Effector memory CD8-positive, alpha-beta T cell (primary cell): ENCODE measurements at regions not wholly inside any gene's neighbourhood (a gene's known extent, or its start where the extent isn't known, plus 50 kb on each side); places are given as distances from the start of the nearest gene placed in this dataset.

Source experiments
- ATAC-seq: fragments of 150-1000 bp; cut with Tn5 transposase; replicated peaks from 2 replicates; pipeline ENCODE4 v1.10.0; 2021; ENCODE audit warnings: mild to moderate bottlenecking, moderate library complexity
- DNase-seq, 3 experiments: peaks; one replicate each; pipeline ENCODE4 v3.0.0; 2021
- H3K27ac Mint-ChIP-seq, 2 donors: one replicate each; pipeline ENCODE4 v1.8.0; 2022; ENCODE audit warnings: mild to moderate bottlenecking in 2 of 2, mixed read lengths in 2 of 2, moderate library complexity in 2 of 2
- H3K27me3 Mint-ChIP-seq, 2 donors: one replicate each; pipeline ENCODE4 v1.8.0; 2022; ENCODE audit warnings: mixed read lengths in 2 of 2
- H3K36me3 Mint-ChIP-seq: one replicate; pipeline ENCODE4 v1.8.0; 2022; ENCODE audit warnings: mild to moderate bottlenecking, moderate library complexity, mixed read lengths; ENCODE audit not compliant: insufficient read depth
- H3K4me1 Mint-ChIP-seq, 2 donors: one replicate each; pipeline ENCODE4 v1.8.0; 2022; ENCODE audit warnings: low read depth in 2 of 2, mixed read lengths in 2 of 2
- H3K4me3 Mint-ChIP-seq, 2 donors: one replicate each; pipeline ENCODE4 v1.8.0; 2022; ENCODE audit warnings: mild to moderate bottlenecking in 2 of 2, mixed read lengths in 2 of 2, moderate library complexity in 2 of 2
- H3K9me3 Mint-ChIP-seq, 2 donors: one replicate each; pipeline ENCODE4 v1.8.0; 2022; ENCODE audit warnings: mixed read lengths in 2 of 2

- DNase-seq (no peak), ATAC-seq (no peak)
- no peaks in the 10 kb centered on the region for H3K4me1 Mint-ChIP-seq
- no peak overlapping the region for H3K27ac Mint-ChIP-seq
- H3K4me3 Mint-ChIP-seq, result no peak overlapping the region
- H3K36me3 Mint-ChIP-seq, result peaks cover 3% of the 10 kb centered on the region
- no peaks in the 10 kb centered on the region for H3K27me3 Mint-ChIP-seq
- H3K9me3 Mint-ChIP-seq, result peaks cover 3 to 6% of the 10 kb centered on the region in 2 donors
These were observed 1019.7 kb upstream of the LRRN3 start for GRCh38 chr7:110071192-110071591.

- ATAC-seq, result no peak
- no peak overlapping the region for H3K27ac Mint-ChIP-seq
- H3K9me3 Mint-ChIP-seq, result peaks cover 3 to 13% of the 10 kb centered on the region in 2 donors
These were observed 1015.5 kb upstream of the LRRN3 start for GRCh38 chr7:110075450-110075849.

GRCh38 chr7:110076194-110076593 is 1014.7 kb upstream of the LRRN3 start:
- Mint-ChIP-seq H3K27me3 (no peaks in the 10 kb centered on the region), H3K4me3 (no peak overlapping the region), H3K9me3 (peaks cover 6 to 13% of the 10 kb centered on the region in 2 donors), H3K4me1 (no peaks in the 10 kb centered on the region), H3K27ac (no peak overlapping the region), H3K36me3 (peaks cover 3% of the 10 kb centered on the region)
- ATAC-seq (no peak), DNase-seq (no peak)

More at GRCh38 chr7:110075450-110075849, 1015.5 kb upstream of the LRRN3 start:
- Mint-ChIP-seq H3K4me3 (no peak overlapping the region), H3K36me3 (peaks cover 3% of the 10 kb centered on the region), H3K4me1 (no peaks in the 10 kb centered on the region), H3K27me3 (no peaks in the 10 kb centered on the region)
- no peak for DNase-seq

- H3K27ac Mint-ChIP-seq, result no peak overlapping the region
- no peak for ATAC-seq
- no peak for DNase-seq
- no peaks in the 10 kb centered on the region for H3K27me3 Mint-ChIP-seq
- no peak overlapping the region for H3K4me3 Mint-ChIP-seq
- no peaks in the 10 kb centered on the region for H3K4me1 Mint-ChIP-seq
- no peaks in the 10 kb centered on the region for H3K36me3 Mint-ChIP-seq
- H3K9me3 Mint-ChIP-seq, result peaks cover 0 to 4% of the 10 kb centered on the region in 2 donors
These were observed 1006.6 kb upstream of the LRRN3 start for GRCh38 chr7:110084181-110084807.

- Mint-ChIP-seq H3K4me3 (no peak overlapping the region), H3K27ac (no peak overlapping the region), H3K27me3 (no peaks in the 10 kb centered on the region), H3K9me3 (peaks cover 0 to 4% of the 10 kb centered on the region in 2 donors), H3K36me3 (no peaks in the 10 kb centered on the region), H3K4me1 (no peaks in the 10 kb centered on the region)
- ATAC-seq, result no peak
- DNase-seq, result no peak
These were observed 1000.7 kb upstream of the LRRN3 start for GRCh38 chr7:110090110-110090820.

GRCh38 chr7:110095372-110096052 is 995.4 kb upstream of the LRRN3 start:
- H3K36me3 Mint-ChIP-seq, result no peaks in the 10 kb centered on the region
- H3K27me3 Mint-ChIP-seq, result no peaks in the 10 kb centered on the region
- DNase-seq (no peak), ATAC-seq (no peak)
- H3K4me3 Mint-ChIP-seq, result no peak overlapping the region
- peaks cover 5% of the 10 kb centered on the region in 2 donors for H3K9me3 Mint-ChIP-seq
- H3K27ac Mint-ChIP-seq, result no peak overlapping the region
- no peaks in the 10 kb centered on the region for H3K4me1 Mint-ChIP-seq

- H3K27me3 Mint-ChIP-seq, result no peaks in the 10 kb centered on the region
- ATAC-seq, result no peak
These were observed 986.7 kb upstream of the LRRN3 start for GRCh38 chr7:110104243-110104642.

GRCh38 chr7:110105307-110105706 is 985.6 kb upstream of the LRRN3 start:
- no peak overlapping the region for H3K27ac Mint-ChIP-seq
- no peaks in the 10 kb centered on the region for H3K27me3 Mint-ChIP-seq
- H3K4me3 Mint-ChIP-seq, result no peak overlapping the region
- peaks cover 1 to 12% of the 10 kb centered on the region in 2 donors for H3K9me3 Mint-ChIP-seq
- no peaks in the 10 kb centered on the region for H3K36me3 Mint-ChIP-seq
- no peak for ATAC-seq
- no peaks in the 10 kb centered on the region for H3K4me1 Mint-ChIP-seq
- DNase-seq, result no peak

More at GRCh38 chr7:110104243-110104642, 986.7 kb upstream of the LRRN3 start:
- H3K4me3 Mint-ChIP-seq, result no peak overlapping the region
- no peak for DNase-seq
- no peaks in the 10 kb centered on the region for H3K4me1 Mint-ChIP-seq
- no peak overlapping the region for H3K27ac Mint-ChIP-seq
- peaks cover 0 to 15% of the 10 kb centered on the region in 2 donors for H3K9me3 Mint-ChIP-seq
- no peaks in the 10 kb centered on the region for H3K36me3 Mint-ChIP-seq

- no peak overlapping the region for H3K27ac Mint-ChIP-seq
- H3K4me3 Mint-ChIP-seq, result no peak overlapping the region
- no peaks in the 10 kb centered on the region for H3K36me3 Mint-ChIP-seq
- DNase-seq (no peak), ATAC-seq (no peak)
- H3K27me3 Mint-ChIP-seq, result no peaks in the 10 kb centered on the region
- H3K4me1 Mint-ChIP-seq, result no peaks in the 10 kb centered on the region
- peaks cover 3 to 7% of the 10 kb centered on the region in 2 donors for H3K9me3 Mint-ChIP-seq
These were observed 985.1 kb upstream of the LRRN3 start for GRCh38 chr7:110105840-110106239.

GRCh38 chr7:110119883-110120581 is 970.9 kb upstream of the LRRN3 start:
- no peaks in the 10 kb centered on the region for H3K27me3 Mint-ChIP-seq
- H3K27ac Mint-ChIP-seq, result no peak overlapping the region
- DNase-seq, result no peak
- no peak for ATAC-seq
- peaks cover 12 to 23% of the 10 kb centered on the region in 2 donors for H3K9me3 Mint-ChIP-seq
- no peaks in the 10 kb centered on the region for H3K36me3 Mint-ChIP-seq
- no peaks in the 10 kb centered on the region for H3K4me1 Mint-ChIP-seq
- no peak overlapping the region for H3K4me3 Mint-ChIP-seq

GRCh38 chr7:110129159-110129558 is 961.8 kb upstream of the LRRN3 start:
- ATAC-seq, result no peak
- H3K36me3 Mint-ChIP-seq, result no peaks in the 10 kb centered on the region
- no peak overlapping the region for H3K4me3 Mint-ChIP-seq
- no peak overlapping the region for H3K27ac Mint-ChIP-seq
- DNase-seq, result no peak
- no peaks in the 10 kb centered on the region for H3K27me3 Mint-ChIP-seq
- no peaks in the 10 kb centered on the region for H3K4me1 Mint-ChIP-seq
- peaks cover 0 to 4% of the 10 kb centered on the region in 2 donors for H3K9me3 Mint-ChIP-seq

- H3K36me3 Mint-ChIP-seq, result no peaks in the 10 kb centered on the region
- no peaks in the 10 kb centered on the region for H3K4me1 Mint-ChIP-seq
- peaks cover 0 to 4% of the 10 kb centered on the region in 2 donors for H3K9me3 Mint-ChIP-seq
- DNase-seq (no peak), ATAC-seq (no peak)
- H3K27me3 Mint-ChIP-seq, result no peaks in the 10 kb centered on the region
- no peak overlapping the region for H3K4me3 Mint-ChIP-seq
- no peak overlapping the region for H3K27ac Mint-ChIP-seq
These were observed 960.3 kb upstream of the LRRN3 start for GRCh38 chr7:110130669-110131068.

GRCh38 chr7:110131344-110131743 is 959.6 kb upstream of the LRRN3 start:
- H3K4me1 Mint-ChIP-seq, result no peaks in the 10 kb centered on the region
- no peaks in the 10 kb centered on the region for H3K27me3 Mint-ChIP-seq
- no peak overlapping the region for H3K4me3 Mint-ChIP-seq
- peaks cover 0 to 4% of the 10 kb centered on the region in 2 donors for H3K9me3 Mint-ChIP-seq
- DNase-seq (no peak), ATAC-seq (no peak)
- no peak overlapping the region for H3K27ac Mint-ChIP-seq
- H3K36me3 Mint-ChIP-seq, result no peaks in the 10 kb centered on the region
